Urinary bladder (tissue), 3 donors: ENCODE measurements at regions not wholly inside any gene's neighbourhood (a gene's known extent, or its start where the extent isn't known, plus 50 kb on each side); places are given as distances from the start of the nearest gene placed in this dataset.
A peak's percentile ranks its signal among the peaks of the same experiment; 100 is the strongest.

Experiments
- DNase-seq: peaks from one replicate; pipeline ENCODE4 v3.0.0-alpha.2; 2015; ENCODE audit errors: extremely low spot score
- H3K27ac ChIP-seq: one replicate; pipeline ENCODE4 v1.5.1; 2013; ENCODE audit warnings: low read depth, mild to moderate bottlenecking, moderate library complexity
- H3K36me3 ChIP-seq: one replicate; pipeline ENCODE4 v1.6.1; 2013; ENCODE audit warnings: mild to moderate bottlenecking, moderate library complexity; ENCODE audit not compliant: insufficient read depth
- H3K4me1 ChIP-seq: one replicate; pipeline ENCODE4 v1.6.1; 2013; ENCODE audit warnings: mild to moderate bottlenecking, moderate library complexity; ENCODE audit not compliant: insufficient read depth
- H3K4me3 ChIP-seq: one replicate; pipeline ENCODE4 v1.5.1; 2013; ENCODE audit warnings: low read depth, low read length
- WGBS: extraction: QIAGEN DNeasy Blood & Tissue Kit; methylation state at CpG from one replicate; pipeline ENCODE4 v1.1.7; 2013; 5-methylcytosine and 5-hydroxymethylcytosine counted together
- donor health status: healthy with polysubstance abuse.
- donor health status: healthy.

- H3K36me3 ChIP-seq = no peaks in the 10 kb centered on the region
- H3K4me1 ChIP-seq = no peaks in the 10 kb centered on the region
- H3K4me3 ChIP-seq = no peak overlapping the region
- WGBS = 19% methylated on average over 6 of the region's 6 CpGs
- H3K27ac ChIP-seq = no peak overlapping the region
- DNase-seq = peak; percentile 66
Observed at GRCh38 chr2:83081826-83082690, 1377.0 kb downstream of the SUCLG1 start.

GRCh38 chr2:83079007-83079406 is 1380.1 kb downstream of the SUCLG1 start:
- DNase-seq = no peak
- Histone ChIP-seq H3K4me1 (no peaks in the 10 kb centered on the region), H3K36me3 (no peaks in the 10 kb centered on the region), H3K27ac (no peak overlapping the region), H3K4me3 (no peak overlapping the region)
- 95% methylated on average over 2 of the region's 2 CpGs for WGBS

- no peak for DNase-seq
- no peaks in the 10 kb centered on the region for H3K36me3 ChIP-seq
Observed at GRCh38 chr2:83072767-83073166, 1386.3 kb downstream of the SUCLG1 start.

GRCh38 chr2:83071914-83072313 is 1387.2 kb downstream of the SUCLG1 start:
- WGBS = 91% methylated on average over 1 of the region's 1 CpG
- no peak for DNase-seq
- no peak overlapping the region for H3K4me3 ChIP-seq
- H3K27ac ChIP-seq = no peak overlapping the region
- H3K4me1 ChIP-seq = no peaks in the 10 kb centered on the region
- no peaks in the 10 kb centered on the region for H3K36me3 ChIP-seq

More at GRCh38 chr2:83072767-83073166, 1386.3 kb downstream of the SUCLG1 start:
- Histone ChIP-seq H3K4me1 (no peaks in the 10 kb centered on the region), H3K27ac (no peak overlapping the region), H3K4me3 (no peak overlapping the region)

GRCh38 chr2:83071352-83071751 is 1387.7 kb downstream of the SUCLG1 start:
- Histone ChIP-seq H3K27ac (no peak overlapping the region), H3K4me1 (no peaks in the 10 kb centered on the region), H3K4me3 (no peak overlapping the region), H3K36me3 (no peaks in the 10 kb centered on the region)
- DNase-seq = no peak
- 89% methylated on average over 5 of the region's 5 CpGs for WGBS

- peak; percentile 11 for DNase-seq
- H3K4me3 ChIP-seq = no peak overlapping the region
Observed at GRCh38 chr2:83069724-83070123, 1389.4 kb downstream of the SUCLG1 start.

GRCh38 chr2:83068714-83069113 is 1390.4 kb downstream of the SUCLG1 start:
- H3K4me1 ChIP-seq = no peaks in the 10 kb centered on the region
- no peaks in the 10 kb centered on the region for H3K36me3 ChIP-seq
- DNase-seq = no peak
- H3K27ac ChIP-seq = no peak overlapping the region
- 86% methylated on average over 1 of the region's 1 CpG for WGBS
- no peak overlapping the region for H3K4me3 ChIP-seq

More at GRCh38 chr2:83069724-83070123, 1389.4 kb downstream of the SUCLG1 start:
- H3K36me3 ChIP-seq = no peaks in the 10 kb centered on the region
- H3K27ac ChIP-seq = no peak overlapping the region
- H3K4me1 ChIP-seq = no peaks in the 10 kb centered on the region

- Histone ChIP-seq H3K36me3 (no peaks in the 10 kb centered on the region), H3K27ac (no peak overlapping the region), H3K4me1 (no peaks in the 10 kb centered on the region), H3K4me3 (no peak overlapping the region)
- DNase-seq = no peak
- 33% methylated on average over 1 of the region's 1 CpG for WGBS
Observed at GRCh38 chr2:83067947-83068346, 1391.1 kb downstream of the SUCLG1 start.

GRCh38 chr2:83063933-83064332 is 1395.1 kb downstream of the SUCLG1 start:
- H3K4me1 ChIP-seq = no peaks in the 10 kb centered on the region
- WGBS = 89% methylated on average over 1 of the region's 1 CpG
- no peak for DNase-seq
- H3K36me3 ChIP-seq = no peaks in the 10 kb centered on the region
- H3K27ac ChIP-seq = no peak overlapping the region
- H3K4me3 ChIP-seq = no peak overlapping the region

- no peak overlapping the region for H3K27ac ChIP-seq
- no peak overlapping the region for H3K4me3 ChIP-seq
- no peak for DNase-seq
- 89% methylated on average over 5 of the region's 5 CpGs for WGBS
- H3K4me1 ChIP-seq = no peaks in the 10 kb centered on the region
- no peaks in the 10 kb centered on the region for H3K36me3 ChIP-seq
Observed at GRCh38 chr2:83063511-83063910, 1395.6 kb downstream of the SUCLG1 start.

GRCh38 chr2:83058683-83059082 is 1400.4 kb downstream of the SUCLG1 start:
- no peaks in the 10 kb centered on the region for H3K36me3 ChIP-seq
- H3K4me1 ChIP-seq = no peaks in the 10 kb centered on the region
- H3K4me3 ChIP-seq = no peak overlapping the region
- no peak for DNase-seq
- WGBS = 75% methylated on average over 2 of the region's 2 CpGs
- no peak overlapping the region for H3K27ac ChIP-seq

- no peak overlapping the region for H3K4me3 ChIP-seq
- H3K27ac ChIP-seq = no peak overlapping the region
- DNase-seq = no peak
- no peaks in the 10 kb centered on the region for H3K4me1 ChIP-seq
- H3K36me3 ChIP-seq = no peaks in the 10 kb centered on the region
- WGBS = 35% methylated on average over 1 of the region's 1 CpG
Observed at GRCh38 chr2:83055376-83056010, 1403.6 kb downstream of the SUCLG1 start.

- Histone ChIP-seq H3K27ac (no peak overlapping the region), H3K4me3 (no peak overlapping the region), H3K36me3 (no peaks in the 10 kb centered on the region), H3K4me1 (no peaks in the 10 kb centered on the region)
- no peak for DNase-seq
- WGBS = 97% methylated on average over 2 of the region's 2 CpGs
Observed at GRCh38 chr2:83054751-83055150, 1404.3 kb downstream of the SUCLG1 start.

- Histone ChIP-seq H3K27ac (no peak overlapping the region), H3K4me1 (no peaks in the 10 kb centered on the region), H3K4me3 (no peak overlapping the region), H3K36me3 (no peaks in the 10 kb centered on the region)
- no peak for DNase-seq
- WGBS = 37% methylated on average over 6 of the region's 6 CpGs
Observed at GRCh38 chr2:83051538-83052170, 1407.4 kb downstream of the SUCLG1 start.
